ENCODE measurements at regions not wholly inside any gene's neighbourhood (a gene's known extent, or its start where the extent isn't known, plus 50 kb on each side); places are given as distances from the start of the nearest gene placed in this dataset.
"Not testable (repeated sequence)": the region's sequence is repeated elsewhere in the genome, so short reads cannot be mapped to it uniquely, and the experiment has no call there.

DNA sequence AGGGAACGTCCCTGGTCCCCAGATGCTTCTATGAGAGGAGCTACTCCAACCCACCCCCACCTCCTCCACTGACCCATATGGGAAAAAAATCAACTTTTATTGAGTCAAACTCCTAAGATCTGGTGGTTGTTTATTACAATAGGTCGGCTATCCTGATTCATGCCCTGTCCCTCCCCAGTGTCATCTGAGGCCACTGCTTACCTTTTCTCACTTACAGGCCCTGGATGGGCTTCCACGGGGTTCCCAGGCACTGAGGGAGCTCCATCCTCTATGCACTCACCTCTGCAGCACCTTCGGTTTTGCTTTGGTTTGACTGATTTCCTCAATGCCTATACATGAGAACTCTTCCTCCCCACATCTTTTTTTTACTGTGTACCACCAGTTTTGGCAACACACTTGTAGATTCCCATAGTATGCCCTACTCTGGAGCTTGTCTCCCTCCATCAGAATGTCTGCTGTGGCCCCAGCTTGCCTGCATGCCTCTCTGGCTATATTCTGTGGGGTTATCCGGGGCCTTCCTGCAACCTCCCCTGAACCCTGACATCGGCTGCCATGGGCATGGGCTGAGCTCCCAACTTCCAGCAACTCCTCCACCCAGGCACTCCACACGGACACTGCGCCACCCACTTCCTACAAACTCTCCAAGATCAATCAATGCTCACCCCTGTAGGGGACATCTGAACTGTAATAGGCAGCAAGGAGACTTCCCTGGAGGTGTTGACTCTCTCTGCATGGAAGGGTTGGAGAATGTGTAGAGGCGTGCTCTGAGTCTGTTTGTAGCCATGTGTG lies 236.1 kb downstream of the VAPA start:
- H3K9ac ChIP-seq (ENCODE audit: insufficient read length): no peak overlapping the region
- H3K27ac ChIP-seq: no peak overlapping the region
- no peak overlapping the region for H3K4me3 ChIP-seq
- DNase-seq (ENCODE audit: low read depth, low spot score): no peak
- TF ChIP-seq FOXP2 (optimal IDR thresholded peaks at IDR 0.05; ENCODE audit: control extremely low read depth, extremely low read length, insufficient read depth): no peak
- no peak for TF ChIP-seq EZH2 (IDR thresholded peaks at IDR 0.05)
- no peak for TF ChIP-seq POLR2AphosphoS5 (IDR thresholded peaks at IDR 0.05; ENCODE audit: borderline replicate concordance, low read depth, low read length)
- no peaks in the 10 kb centered on the region for H3K9me3 ChIP-seq (ENCODE audit: low read depth, low read length)
- H3K36me3 ChIP-seq (ENCODE audit: insufficient read depth, low read length): no peaks in the 10 kb centered on the region

DNA sequence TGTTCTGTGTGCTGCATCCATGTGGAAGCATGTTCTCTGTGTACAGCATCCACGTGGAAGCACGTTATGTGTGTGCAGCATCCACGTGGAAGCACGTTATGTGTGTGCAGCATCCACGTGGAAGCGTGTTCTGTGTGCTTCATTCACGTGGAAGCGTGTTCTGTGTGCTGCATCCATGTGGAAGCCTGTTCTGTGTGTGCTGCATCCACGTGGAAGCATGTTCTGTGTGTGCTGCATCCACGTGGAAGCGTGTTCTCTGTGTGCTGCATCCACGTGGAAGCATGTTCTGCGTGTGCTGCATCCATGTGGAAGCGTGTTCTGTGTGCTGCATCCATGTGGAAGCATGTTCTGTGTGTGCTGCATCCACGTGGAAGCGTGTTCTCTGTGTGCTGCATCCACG lies 236.8 kb downstream of the VAPA start:
- not testable (repeated sequence) for DNase-seq (ENCODE audit: low read depth, low spot score); H3K27ac ChIP-seq; H3K9me3 ChIP-seq (ENCODE audit: low read depth, low read length); H3K9ac ChIP-seq (ENCODE audit: insufficient read length); H3K36me3 ChIP-seq (ENCODE audit: insufficient read depth, low read length); H3K4me3 ChIP-seq

DNA sequence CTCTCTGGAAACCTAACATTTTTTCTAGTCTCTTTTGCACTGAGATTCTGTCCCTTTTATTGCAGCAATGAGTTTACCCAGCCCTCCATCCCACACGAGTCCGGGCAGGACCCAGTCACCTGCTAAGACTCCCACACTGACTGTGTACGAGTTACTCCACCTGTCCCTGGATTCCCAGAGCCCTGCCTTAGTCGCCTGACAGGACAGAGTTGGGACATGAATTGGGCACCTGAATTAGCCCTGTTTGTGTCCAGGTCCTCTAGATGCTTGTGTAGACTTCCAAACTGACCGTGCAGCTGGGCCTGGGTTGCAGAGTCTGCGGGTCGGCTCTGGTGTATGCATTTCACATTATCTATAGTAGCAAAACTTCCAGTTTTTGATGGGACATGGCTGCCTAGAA lies 238.7 kb downstream of the VAPA start:
- TF ChIP-seq POLR2AphosphoS5 (IDR thresholded peaks at IDR 0.05; ENCODE audit: borderline replicate concordance, low read depth, low read length) (no peak), EZH2 (IDR thresholded peaks at IDR 0.05) (no peak), FOXP2 (optimal IDR thresholded peaks at IDR 0.05; ENCODE audit: control extremely low read depth, extremely low read length, insufficient read depth) (no peak)
- H3K9me3 ChIP-seq (ENCODE audit: low read depth, low read length): no peaks in the 10 kb centered on the region
- no peak overlapping the region for H3K27ac ChIP-seq
- no peak overlapping the region for H3K4me3 ChIP-seq
- H3K36me3 ChIP-seq (ENCODE audit: insufficient read depth, low read length): no peaks in the 10 kb centered on the region
- no peak overlapping the region for H3K9ac ChIP-seq (ENCODE audit: insufficient read length)
- DNase-seq (ENCODE audit: low read depth, low spot score): no peak

GRCh38 chr18:10153924-10154752 lies 240.3 kb downstream of the VAPA start:
- TF ChIP-seq POLR2AphosphoS5 (IDR thresholded peaks at IDR 0.05; ENCODE audit: borderline replicate concordance, low read depth, low read length) (no peak), FOXP2 (optimal IDR thresholded peaks at IDR 0.05; ENCODE audit: control extremely low read depth, extremely low read length, insufficient read depth) (no peak), EZH2 (IDR thresholded peaks at IDR 0.05) (no peak)
- no peak for DNase-seq (ENCODE audit: low read depth, low spot score)
- H3K9ac ChIP-seq (ENCODE audit: insufficient read length): no peak overlapping the region
- no peak overlapping the region for H3K4me3 ChIP-seq
- H3K27ac ChIP-seq: no peak overlapping the region
- no peaks in the 10 kb centered on the region for H3K36me3 ChIP-seq (ENCODE audit: insufficient read depth, low read length)
- no peaks in the 10 kb centered on the region for H3K9me3 ChIP-seq (ENCODE audit: low read depth, low read length)

- Histone ChIP-seq H3K9ac (ENCODE audit: insufficient read length) (no peak overlapping the region), H3K9me3 (ENCODE audit: low read depth, low read length) (no peaks in the 10 kb centered on the region), H3K36me3 (ENCODE audit: insufficient read depth, low read length) (no peaks in the 10 kb centered on the region), H3K4me3 (no peak overlapping the region), H3K27ac (no peak overlapping the region)
- no peak for TF ChIP-seq FOXP2 (optimal IDR thresholded peaks at IDR 0.05; ENCODE audit: control extremely low read depth, extremely low read length, insufficient read depth)
- no peak for TF ChIP-seq POLR2AphosphoS5 (IDR thresholded peaks at IDR 0.05; ENCODE audit: borderline replicate concordance, low read depth, low read length)
- TF ChIP-seq EZH2 (IDR thresholded peaks at IDR 0.05): no peak
- DNase-seq (ENCODE audit: low read depth, low spot score): no peak
Measured at GRCh38 chr18:10157706-10158105, 243.9 kb downstream of the VAPA start.

- no peak overlapping the region for H3K4me3 ChIP-seq
- H3K9me3 ChIP-seq (ENCODE audit: low read depth, low read length): no peaks in the 10 kb centered on the region
- H3K27ac ChIP-seq: no peak overlapping the region
- H3K9ac ChIP-seq (ENCODE audit: insufficient read length): no peak overlapping the region
- TF ChIP-seq EZH2 (IDR thresholded peaks at IDR 0.05) (no peak), FOXP2 (optimal IDR thresholded peaks at IDR 0.05; ENCODE audit: control extremely low read depth, extremely low read length, insufficient read depth) (no peak), POLR2AphosphoS5 (IDR thresholded peaks at IDR 0.05; ENCODE audit: borderline replicate concordance, low read depth, low read length) (no peak)
- no peak for DNase-seq (ENCODE audit: low read depth, low spot score)
- H3K36me3 ChIP-seq (ENCODE audit: insufficient read depth, low read length): no peaks in the 10 kb centered on the region
Measured at GRCh38 chr18:10160251-10160650, 246.4 kb downstream of the VAPA start.

DNA sequence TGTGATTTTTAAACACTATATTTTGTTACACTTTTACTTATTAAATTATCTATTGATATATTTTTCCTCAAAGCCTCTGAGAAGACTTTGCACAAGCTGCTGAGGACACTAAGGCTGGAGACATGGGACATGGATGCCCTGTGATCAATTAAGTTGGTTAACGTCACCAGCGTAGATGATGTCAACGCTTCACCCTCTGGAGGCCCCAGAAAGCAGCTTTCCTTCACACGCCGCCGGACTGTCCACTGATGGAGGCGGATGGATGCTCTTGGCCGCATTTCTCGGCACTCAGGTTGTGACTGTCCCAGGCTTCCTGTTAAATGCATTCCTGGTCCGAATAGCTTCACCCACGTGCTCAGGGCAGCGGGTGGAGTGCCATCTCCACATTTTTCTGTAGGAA lies 247.5 kb downstream of the VAPA start:
- Histone ChIP-seq H3K9ac (ENCODE audit: insufficient read length) (no peak overlapping the region), H3K9me3 (ENCODE audit: low read depth, low read length) (no peaks in the 10 kb centered on the region), H3K27ac (no peak overlapping the region), H3K4me3 (no peak overlapping the region), H3K36me3 (ENCODE audit: insufficient read depth, low read length) (no peaks in the 10 kb centered on the region)
- DNase-seq (ENCODE audit: low read depth, low spot score): no peak
- TF ChIP-seq FOXP2 (optimal IDR thresholded peaks at IDR 0.05; ENCODE audit: control extremely low read depth, extremely low read length, insufficient read depth): no peak
- no peak for TF ChIP-seq EZH2 (IDR thresholded peaks at IDR 0.05)
- TF ChIP-seq POLR2AphosphoS5 (IDR thresholded peaks at IDR 0.05; ENCODE audit: borderline replicate concordance, low read depth, low read length): no peak

DNA sequence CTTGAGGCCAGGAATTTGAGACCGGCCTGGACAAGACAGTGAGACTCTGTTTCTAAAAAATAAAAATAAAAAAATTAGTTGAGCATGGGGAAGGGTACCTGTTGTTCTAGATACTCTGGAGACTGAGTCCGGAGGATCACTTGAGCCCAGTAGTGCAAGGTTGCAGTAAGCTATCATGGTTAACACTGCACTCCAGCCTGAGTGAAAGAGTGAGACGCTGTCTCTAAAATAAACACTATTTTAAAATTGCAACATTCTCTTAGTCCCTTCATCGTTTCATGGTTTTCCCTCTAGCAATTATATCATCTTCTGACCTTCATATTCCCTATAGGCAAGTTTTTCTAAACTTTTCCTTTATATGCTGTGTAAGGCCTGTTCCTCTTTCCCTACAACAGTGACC lies 248.5 kb downstream of the VAPA start:
- no peak overlapping the region for H3K4me3 ChIP-seq
- DNase-seq (ENCODE audit: low read depth, low spot score): no peak
- H3K9me3 ChIP-seq (ENCODE audit: low read depth, low read length): no peaks in the 10 kb centered on the region
- H3K27ac ChIP-seq: no peak overlapping the region
- no peaks in the 10 kb centered on the region for H3K36me3 ChIP-seq (ENCODE audit: insufficient read depth, low read length)
- H3K9ac ChIP-seq (ENCODE audit: insufficient read length): no peak overlapping the region
- TF ChIP-seq EZH2 (IDR thresholded peaks at IDR 0.05) (no peak), FOXP2 (optimal IDR thresholded peaks at IDR 0.05; ENCODE audit: control extremely low read depth, extremely low read length, insufficient read depth) (no peak), POLR2AphosphoS5 (IDR thresholded peaks at IDR 0.05; ENCODE audit: borderline replicate concordance, low read depth, low read length) (no peak)
